ENCODE measurements at regions not wholly inside any gene's neighbourhood (a gene's known extent, or its start where the extent isn't known, plus 50 kb on each side); places are given as distances from the start of the nearest gene placed in this dataset.

DNA sequence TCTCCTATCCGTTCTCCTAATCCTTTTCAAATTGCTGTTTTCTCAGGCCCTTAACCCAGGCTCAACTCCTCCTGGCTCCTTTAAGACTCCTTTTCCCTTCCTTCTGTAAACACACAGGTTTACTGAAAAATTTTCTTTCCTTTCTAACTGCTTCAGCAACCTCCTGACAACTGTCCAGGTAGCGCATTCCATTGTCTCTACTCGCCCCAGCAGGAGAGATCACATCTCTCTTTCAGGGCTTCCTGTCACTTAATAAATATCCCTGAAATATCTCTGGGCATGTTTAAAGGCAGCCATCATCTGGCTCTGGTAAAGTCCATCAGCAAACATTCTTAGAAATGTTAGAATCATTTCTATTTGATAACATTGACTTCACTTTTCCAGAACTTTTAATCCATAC, 211.2 kb upstream of the PTBP2 start:
- intact Hi-C loops (cut with DNase I): no loop called here
- ATAC-seq (ENCODE audit: low FRiP score): no peak
- H3K4me3 ChIP-seq (ENCODE audit: low read length in 2 of 2): no peak overlapping the region

DNA sequence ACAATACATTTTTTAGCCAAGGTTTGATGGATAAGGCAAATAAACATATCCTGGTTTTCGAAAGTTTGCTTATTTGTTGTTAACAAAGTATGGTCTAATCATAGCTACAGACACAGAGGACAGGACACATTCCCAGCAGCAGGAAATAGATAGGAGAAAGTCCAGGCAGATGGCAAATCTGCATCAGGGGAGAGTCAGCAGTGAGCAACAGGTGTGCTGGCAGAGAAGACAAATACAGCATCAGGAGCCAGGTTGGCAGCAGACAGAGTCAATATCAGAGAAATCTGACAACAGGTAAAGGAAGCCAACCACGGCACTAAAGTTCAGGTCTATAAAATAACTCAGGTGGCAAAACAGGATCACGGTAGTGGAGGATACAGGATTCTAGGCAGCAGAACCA, 210.7 kb upstream of the PTBP2 start:
- DNase-seq: no peak
- H3K27me3 ChIP-seq (ENCODE audit: control insufficient read depth in 1 of 2, insufficient read depth in 2 of 2, low read length in 1 of 2): no peaks in the 10 kb centered on the region
- WGBS, 2 donors: 93 to 94% methylated on average over 3 of the region's 3 CpGs

More for the DNA sequence above, 211.2 kb upstream of the PTBP2 start:
- no peaks in the 10 kb centered on the region for H3K36me3 ChIP-seq (ENCODE audit: control insufficient read depth in 1 of 2, insufficient read depth in 2 of 2, low read length in 1 of 2)
- 69 to 79% methylated on average over 3 of the region's 3 CpGs for WGBS, 2 donors
- no peaks in the 10 kb centered on the region for H3K4me1 ChIP-seq (ENCODE audit: control insufficient read depth in 1 of 2, insufficient read depth in 2 of 2, low read length in 2 of 2)
- no peak for DNase-seq
- no peaks in the 10 kb centered on the region for H3K9me3 ChIP-seq (ENCODE audit: control insufficient read depth, low read length)
- no peaks in the 10 kb centered on the region for H3K27me3 ChIP-seq (ENCODE audit: control insufficient read depth in 1 of 2, insufficient read depth in 2 of 2, low read length in 1 of 2)
- H3K27ac ChIP-seq (ENCODE audit: low read depth in 1 of 2, low read length in 2 of 2): no peak overlapping the region

DNA sequence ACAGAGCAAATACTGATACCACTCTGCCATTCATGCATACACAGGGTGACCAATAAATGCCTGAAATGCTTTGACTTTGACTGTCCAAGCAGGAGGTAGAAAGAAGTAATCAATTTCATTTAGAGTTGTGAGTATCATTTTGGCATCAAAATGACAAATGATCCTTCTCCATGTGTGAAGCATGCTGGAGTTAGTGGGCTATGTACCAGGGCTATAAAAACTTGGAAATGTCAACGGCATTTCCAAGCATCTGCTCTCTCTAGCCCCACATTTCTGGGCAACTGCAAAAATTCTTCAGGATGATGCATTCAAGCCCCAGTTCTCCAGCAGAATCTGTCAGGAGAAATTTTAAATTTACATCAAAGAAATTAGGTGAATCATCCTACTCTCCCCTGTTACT, 208.4 kb upstream of the PTBP2 start:
- WGBS, 2 donors: 21 to 46% methylated on average over 1 of the region's 1 CpG
- no peak overlapping the region for H3K27ac ChIP-seq (ENCODE audit: low read depth in 1 of 2, low read length in 2 of 2)
- intact Hi-C loops (cut with DNase I): no loop called here
- H3K4me1 ChIP-seq (ENCODE audit: control insufficient read depth in 1 of 2, insufficient read depth in 2 of 2, low read length in 2 of 2): no peaks in the 10 kb centered on the region
- H3K27me3 ChIP-seq (ENCODE audit: control insufficient read depth in 1 of 2, insufficient read depth in 2 of 2, low read length in 1 of 2): no peaks in the 10 kb centered on the region
- H3K9me3 ChIP-seq (ENCODE audit: control insufficient read depth, low read length): no peaks in the 10 kb centered on the region
- no peak for DNase-seq
- H3K4me3 ChIP-seq (ENCODE audit: low read length in 2 of 2): no peak overlapping the region
- no peaks in the 10 kb centered on the region for H3K36me3 ChIP-seq (ENCODE audit: control insufficient read depth in 1 of 2, insufficient read depth in 2 of 2, low read length in 1 of 2)
- no peak for ATAC-seq (ENCODE audit: low FRiP score)

More for the DNA sequence above, 210.7 kb upstream of the PTBP2 start:
- intact Hi-C loops (cut with DNase I): no loop called here
- no peak overlapping the region for H3K27ac ChIP-seq (ENCODE audit: low read depth in 1 of 2, low read length in 2 of 2)
- H3K4me3 ChIP-seq (ENCODE audit: low read length in 2 of 2): no peak overlapping the region
- no peaks in the 10 kb centered on the region for H3K4me1 ChIP-seq (ENCODE audit: control insufficient read depth in 1 of 2, insufficient read depth in 2 of 2, low read length in 2 of 2)
- no peak for ATAC-seq (ENCODE audit: low FRiP score)
- H3K36me3 ChIP-seq (ENCODE audit: control insufficient read depth in 1 of 2, insufficient read depth in 2 of 2, low read length in 1 of 2): no peaks in the 10 kb centered on the region
- H3K9me3 ChIP-seq (ENCODE audit: control insufficient read depth, low read length): no peaks in the 10 kb centered on the region

DNA sequence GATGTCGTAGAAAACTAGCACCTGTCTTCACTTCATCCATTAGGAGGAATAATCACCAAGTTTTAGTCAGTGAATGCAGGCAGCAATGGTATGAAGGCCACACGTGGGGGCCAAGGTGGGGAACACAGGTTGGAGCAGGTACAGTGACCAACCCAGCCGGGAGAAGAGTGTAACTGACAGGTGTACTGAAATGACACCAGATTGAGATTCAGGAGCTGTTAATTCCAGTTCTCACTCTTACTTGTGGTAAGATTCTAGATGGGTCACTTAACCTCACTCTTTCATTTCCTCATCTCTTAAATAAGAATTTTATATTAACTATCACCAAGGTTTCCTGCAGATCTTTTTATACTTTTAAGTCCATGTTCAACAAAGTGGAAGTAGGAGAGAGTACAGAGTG, 206.2 kb upstream of the PTBP2 start:
- no peaks in the 10 kb centered on the region for H3K9me3 ChIP-seq (ENCODE audit: control insufficient read depth, low read length)
- intact Hi-C loops (cut with DNase I): no loop called here
- ATAC-seq (ENCODE audit: low FRiP score) (no peak), DNase-seq (no peak)
- 84 to 86% methylated on average over 3 of the region's 3 CpGs for WGBS, 2 donors
- H3K27me3 ChIP-seq (ENCODE audit: control insufficient read depth in 1 of 2, insufficient read depth in 2 of 2, low read length in 1 of 2): no peaks in the 10 kb centered on the region
- H3K36me3 ChIP-seq (ENCODE audit: control insufficient read depth in 1 of 2, insufficient read depth in 2 of 2, low read length in 1 of 2): no peaks in the 10 kb centered on the region
- H3K27ac ChIP-seq (ENCODE audit: low read depth in 1 of 2, low read length in 2 of 2): no peak overlapping the region
- H3K4me3 ChIP-seq (ENCODE audit: low read length in 2 of 2): no peak overlapping the region
- H3K4me1 ChIP-seq (ENCODE audit: control insufficient read depth in 1 of 2, insufficient read depth in 2 of 2, low read length in 2 of 2): peaks cover under 1% of the 10 kb centered on the region in 2 donors

DNA sequence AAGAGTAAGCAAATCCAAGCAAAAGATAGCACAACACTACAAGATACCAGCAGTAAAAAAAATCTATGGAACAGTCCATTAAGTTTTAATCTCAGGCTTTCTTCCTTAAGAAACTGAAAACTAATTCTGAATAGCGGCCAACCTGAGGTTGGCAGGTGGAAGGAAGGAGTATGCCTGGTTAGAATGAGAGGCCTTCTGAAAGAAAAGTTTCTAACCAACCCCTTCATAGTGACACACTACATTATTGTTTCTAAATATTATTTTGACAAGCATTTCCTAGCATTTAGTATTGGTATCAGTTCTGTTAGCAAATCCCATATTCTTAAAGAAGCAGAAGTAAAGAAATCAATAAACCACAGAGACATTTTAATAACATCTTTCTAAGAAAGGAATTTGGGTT, 205.7 kb upstream of the PTBP2 start:
- Histone ChIP-seq H3K4me3 (ENCODE audit: low read length in 2 of 2) (no peak overlapping the region), H3K36me3 (ENCODE audit: control insufficient read depth in 1 of 2, insufficient read depth in 2 of 2, low read length in 1 of 2) (no peaks in the 10 kb centered on the region), H3K9me3 (ENCODE audit: control insufficient read depth, low read length) (no peaks in the 10 kb centered on the region), H3K27ac (ENCODE audit: low read depth in 1 of 2, low read length in 2 of 2) (no peak overlapping the region), H3K27me3 (ENCODE audit: control insufficient read depth in 1 of 2, insufficient read depth in 2 of 2, low read length in 1 of 2) (no peaks in the 10 kb centered on the region), H3K4me1 (ENCODE audit: control insufficient read depth in 1 of 2, insufficient read depth in 2 of 2, low read length in 2 of 2) (peaks cover 2 to 4% of the 10 kb centered on the region in 2 donors)
- ATAC-seq (ENCODE audit: low FRiP score) (no peak), DNase-seq (no peak)
- WGBS, 2 donors: 95 to 96% methylated on average over 1 of the region's 1 CpG
- intact Hi-C loops (cut with DNase I): no loop called here

DNA sequence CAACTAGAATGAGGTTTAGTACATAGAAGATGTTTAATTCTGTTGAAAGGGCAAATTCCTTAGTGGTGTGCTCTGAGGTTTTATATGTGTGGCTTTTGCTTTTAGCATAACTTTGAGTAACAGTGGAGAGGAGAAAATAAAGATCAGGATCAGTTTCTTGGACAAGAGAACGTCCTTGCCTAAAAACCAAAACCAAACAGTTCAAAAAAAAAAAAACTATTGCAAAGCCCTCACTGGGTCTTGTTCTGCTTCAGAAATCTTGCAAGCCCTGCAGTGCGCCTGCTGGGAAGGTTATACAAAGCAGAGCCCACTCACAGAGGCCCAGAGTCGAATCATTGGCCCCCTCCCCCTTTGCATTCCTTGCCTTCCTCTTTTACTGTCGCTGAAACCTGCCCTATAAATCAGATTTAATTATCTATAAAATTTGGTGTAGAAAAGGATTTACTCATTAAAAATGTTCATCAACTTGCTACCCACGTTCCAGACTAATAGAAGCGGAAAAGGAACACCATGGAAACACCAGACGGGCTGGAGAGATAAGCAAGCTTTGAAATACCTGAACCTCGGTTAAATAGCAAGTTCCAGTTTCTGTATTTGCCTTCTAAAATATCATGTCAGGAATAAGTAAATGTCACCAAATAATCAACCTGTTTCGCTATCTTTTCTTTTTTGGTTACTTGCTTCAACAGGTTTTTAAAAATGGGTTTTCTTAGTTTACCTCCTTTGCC, 201.6 kb upstream of the PTBP2 start:
- intact Hi-C loops (cut with DNase I): no loop called here
- Histone ChIP-seq H3K9me3 (ENCODE audit: control insufficient read depth, low read length) (no peaks in the 10 kb centered on the region), H3K27me3 (ENCODE audit: control insufficient read depth in 1 of 2, insufficient read depth in 2 of 2, low read length in 1 of 2) (no peaks in the 10 kb centered on the region), H3K4me3 (ENCODE audit: low read length in 2 of 2) (no peak overlapping the region), H3K27ac (ENCODE audit: low read depth in 1 of 2, low read length in 2 of 2) (no peak overlapping the region), H3K36me3 (ENCODE audit: control insufficient read depth in 1 of 2, insufficient read depth in 2 of 2, low read length in 1 of 2) (no peaks in the 10 kb centered on the region), H3K4me1 (ENCODE audit: control insufficient read depth in 1 of 2, insufficient read depth in 2 of 2, low read length in 2 of 2) (peaks cover 4 to 5% of the 10 kb centered on the region in 2 donors)
- WGBS, 2 donors: 27 to 40% methylated on average over 9 of the region's 9 CpGs
- ATAC-seq (ENCODE audit: low FRiP score) (no peak), DNase-seq (no peak)

DNA sequence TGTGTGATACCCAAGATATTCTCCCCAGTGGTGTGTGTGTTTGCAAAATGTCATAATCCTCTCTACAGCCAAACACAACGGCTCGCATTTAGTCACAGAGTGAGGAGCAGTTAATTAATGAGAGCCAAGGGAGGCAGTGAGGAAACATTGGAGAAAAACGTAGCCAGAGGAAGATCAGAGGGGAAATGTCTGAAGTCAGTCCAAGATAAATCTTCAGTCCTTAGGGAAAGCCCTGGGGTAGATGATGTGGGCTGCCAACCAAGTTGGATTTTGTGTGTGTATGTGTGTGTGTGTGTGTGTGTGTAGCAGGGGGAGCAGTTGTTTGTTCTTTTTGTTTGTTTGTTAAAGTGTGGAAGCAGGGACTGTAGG, 201.0 kb upstream of the PTBP2 start:
- Histone ChIP-seq H3K4me3 (ENCODE audit: low read length in 2 of 2) (no peak overlapping the region), H3K27me3 (ENCODE audit: control insufficient read depth in 1 of 2, insufficient read depth in 2 of 2, low read length in 1 of 2) (no peaks in the 10 kb centered on the region), H3K4me1 (ENCODE audit: control insufficient read depth in 1 of 2, insufficient read depth in 2 of 2, low read length in 2 of 2) (peaks cover 4 to 5% of the 10 kb centered on the region in 2 donors), H3K27ac (ENCODE audit: low read depth in 1 of 2, low read length in 2 of 2) (no peak overlapping the region), H3K9me3 (ENCODE audit: control insufficient read depth, low read length) (no peaks in the 10 kb centered on the region), H3K36me3 (ENCODE audit: control insufficient read depth in 1 of 2, insufficient read depth in 2 of 2, low read length in 1 of 2) (no peaks in the 10 kb centered on the region)
- intact Hi-C loops (cut with DNase I): no loop called here
- ATAC-seq (ENCODE audit: low FRiP score) (peak; percentile 77), DNase-seq (no peak)
- WGBS, 2 donors: 2 to 8% methylated on average over 3 of the region's 3 CpGs

DNA sequence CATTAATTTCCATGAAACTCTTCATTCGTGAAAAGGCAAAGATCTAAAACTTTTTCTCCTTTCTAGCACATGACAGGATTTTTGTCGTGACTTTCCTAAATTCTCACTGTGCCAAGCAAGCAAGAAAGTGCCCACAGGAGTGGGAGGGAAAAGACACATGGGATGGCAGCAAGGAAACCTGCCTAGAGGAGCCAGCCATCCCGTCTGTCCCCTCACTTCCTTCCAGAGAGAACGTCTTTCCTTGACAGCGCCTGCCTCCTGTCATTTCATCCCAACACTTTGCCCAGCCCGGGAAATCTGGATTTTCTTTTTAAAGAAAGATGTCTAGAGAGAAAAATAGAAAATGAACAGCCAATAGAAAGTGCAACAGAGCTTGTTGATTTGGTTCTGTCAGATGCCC, 200.6 kb upstream of the PTBP2 start:
- peaks cover 4 to 5% of the 10 kb centered on the region in 2 donors for H3K4me1 ChIP-seq (ENCODE audit: control insufficient read depth in 1 of 2, insufficient read depth in 2 of 2, low read length in 2 of 2)
- 21 to 31% methylated on average over 6 of the region's 6 CpGs for WGBS, 2 donors
- no peak overlapping the region for H3K4me3 ChIP-seq (ENCODE audit: low read length in 2 of 2)
- no peaks in the 10 kb centered on the region for H3K27me3 ChIP-seq (ENCODE audit: control insufficient read depth in 1 of 2, insufficient read depth in 2 of 2, low read length in 1 of 2)
- ATAC-seq (ENCODE audit: low FRiP score) (no peak), DNase-seq (no peak)
- no peaks in the 10 kb centered on the region for H3K9me3 ChIP-seq (ENCODE audit: control insufficient read depth, low read length)
- H3K36me3 ChIP-seq (ENCODE audit: control insufficient read depth in 1 of 2, insufficient read depth in 2 of 2, low read length in 1 of 2): no peaks in the 10 kb centered on the region
- intact Hi-C loops (cut with DNase I): no loop called here
- H3K27ac ChIP-seq (ENCODE audit: low read depth in 1 of 2, low read length in 2 of 2): no peak overlapping the region

DNA sequence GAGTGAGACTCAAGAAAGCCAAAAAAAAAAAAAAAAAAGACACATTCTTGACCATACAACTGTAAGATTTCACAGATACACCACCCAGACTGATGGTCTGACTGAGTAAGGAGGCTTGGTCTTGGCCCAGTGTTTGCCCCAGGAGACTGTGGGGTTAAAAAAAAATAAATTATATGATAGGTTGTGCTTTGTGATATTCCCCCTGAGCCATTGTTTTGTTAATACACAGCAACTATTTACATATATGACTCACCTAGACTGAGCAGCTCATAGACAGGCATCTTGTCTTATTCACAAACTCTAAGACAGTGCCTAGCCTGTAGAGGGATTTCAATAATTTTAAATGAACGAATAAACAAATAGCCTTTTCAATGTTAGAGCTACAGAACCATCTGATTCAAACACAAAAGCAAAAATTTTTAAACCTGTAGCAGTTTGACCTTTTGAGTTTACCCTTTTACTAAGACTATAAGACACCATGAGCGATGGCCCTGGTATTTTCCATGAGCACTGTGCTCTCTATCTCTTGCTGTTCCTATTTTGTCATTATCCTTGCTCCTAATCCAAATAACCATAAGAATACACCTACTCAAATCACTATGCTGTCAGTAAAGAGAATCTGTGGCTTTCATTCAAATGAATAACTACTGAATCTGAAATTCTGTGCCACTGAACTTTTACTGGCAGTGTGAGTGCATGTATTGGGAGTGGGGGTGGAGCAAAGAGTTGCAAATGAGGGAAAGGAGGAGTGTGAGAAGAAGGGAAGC, 199.4 kb upstream of the PTBP2 start:
- peaks cover 4 to 5% of the 10 kb centered on the region in 2 donors for H3K4me1 ChIP-seq (ENCODE audit: control insufficient read depth in 1 of 2, insufficient read depth in 2 of 2, low read length in 2 of 2)
- 95 to 97% methylated on average over 2 of the region's 2 CpGs for WGBS, 2 donors
- DNase-seq (no peak), ATAC-seq (ENCODE audit: low FRiP score) (no peak)
- H3K4me3 ChIP-seq (ENCODE audit: low read length in 2 of 2): no peak overlapping the region
- no peaks in the 10 kb centered on the region for H3K9me3 ChIP-seq (ENCODE audit: control insufficient read depth, low read length)
- no peak overlapping the region for H3K27ac ChIP-seq (ENCODE audit: low read depth in 1 of 2, low read length in 2 of 2)
- no peaks in the 10 kb centered on the region for H3K27me3 ChIP-seq (ENCODE audit: control insufficient read depth in 1 of 2, insufficient read depth in 2 of 2, low read length in 1 of 2)
- no peaks in the 10 kb centered on the region for H3K36me3 ChIP-seq (ENCODE audit: control insufficient read depth in 1 of 2, insufficient read depth in 2 of 2, low read length in 1 of 2)
- intact Hi-C loops (cut with DNase I): no loop called here
